ENCODE measurements at regions not wholly inside any gene's neighbourhood (a gene's known extent, or its start where the extent isn't known, plus 50 kb on each side); places are given as distances from the start of the nearest gene placed in this dataset.

- no peak for DNase-seq (ENCODE audit: low read depth)
Observed at GRCh38 chr7:118696879-118697278, 472.4 kb downstream of the ANKRD7 start.

- no peak for DNase-seq (ENCODE audit: low read depth)
Observed at GRCh38 chr7:118699222-118699621, 474.7 kb downstream of the ANKRD7 start.

GRCh38 chr7:118708741-118709140 lies 484.2 kb downstream of the ANKRD7 start:
- DNase-seq (ENCODE audit: low read depth), result no peak

GRCh38 chr7:118711688-118712087 lies 487.2 kb downstream of the ANKRD7 start:
- DNase-seq (ENCODE audit: low read depth), result no peak

- no peak for DNase-seq (ENCODE audit: low read depth)
Observed at GRCh38 chr7:118713039-118713438, 488.5 kb downstream of the ANKRD7 start.

GRCh38 chr7:118720632-118721031 lies 496.1 kb downstream of the ANKRD7 start:
- no peak for DNase-seq (ENCODE audit: low read depth)

- no peak for DNase-seq (ENCODE audit: low read depth)
Observed at GRCh38 chr7:118731854-118732253, 507.4 kb downstream of the ANKRD7 start.

GRCh38 chr7:118734541-118734940 lies 510.0 kb downstream of the ANKRD7 start:
- DNase-seq (ENCODE audit: low read depth), result no peak

- no peak for DNase-seq (ENCODE audit: low read depth)
Observed at GRCh38 chr7:118735441-118735840, 510.9 kb downstream of the ANKRD7 start.

GRCh38 chr7:118737935-118738334 lies 513.4 kb downstream of the ANKRD7 start:
- DNase-seq (ENCODE audit: low read depth), result no peak

- DNase-seq (ENCODE audit: low read depth), result no peak
Observed at GRCh38 chr7:118745927-118746326, 521.4 kb downstream of the ANKRD7 start.

- DNase-seq (ENCODE audit: low read depth), result no peak
Observed at GRCh38 chr7:118747473-118747872, 523.0 kb downstream of the ANKRD7 start.

- no peak for DNase-seq (ENCODE audit: low read depth)
Observed at GRCh38 chr7:118753479-118753878, 529.0 kb downstream of the ANKRD7 start.

GRCh38 chr7:118754608-118755007 lies 530.1 kb downstream of the ANKRD7 start:
- DNase-seq (ENCODE audit: low read depth), result no peak

GRCh38 chr7:118755067-118755625 lies 530.6 kb downstream of the ANKRD7 start:
- DNase-seq (ENCODE audit: low read depth), result no peak

GRCh38 chr7:118757066-118757465 lies 532.6 kb downstream of the ANKRD7 start:
- no peak for DNase-seq (ENCODE audit: low read depth)

GRCh38 chr7:118758582-118758981 lies 534.1 kb downstream of the ANKRD7 start:
- no peak for DNase-seq (ENCODE audit: low read depth)

- DNase-seq (ENCODE audit: low read depth), result no peak
Observed at GRCh38 chr7:118759921-118760320, 535.4 kb downstream of the ANKRD7 start.

GRCh38 chr7:118762451-118762850 lies 537.9 kb downstream of the ANKRD7 start:
- no peak for DNase-seq (ENCODE audit: low read depth)

GRCh38 chr7:118764221-118764620 lies 539.7 kb downstream of the ANKRD7 start:
- DNase-seq (ENCODE audit: low read depth), result no peak

- no peak for DNase-seq (ENCODE audit: low read depth)
Observed at GRCh38 chr7:118771672-118772071, 547.2 kb downstream of the ANKRD7 start.

- no peak for DNase-seq (ENCODE audit: low read depth)
Observed at GRCh38 chr7:118777308-118777707, 552.8 kb downstream of the ANKRD7 start.

GRCh38 chr7:118792682-118793081 lies 568.2 kb downstream of the ANKRD7 start:
- DNase-seq (ENCODE audit: low read depth), result no peak

- DNase-seq (ENCODE audit: low read depth), result no peak
Observed at GRCh38 chr7:118793582-118793981, 569.1 kb downstream of the ANKRD7 start.

Data from M059J (cell line).